A204.1 (cell line): ENCODE measurements at regions not wholly inside any gene's neighbourhood (a gene's known extent, or its start where the extent isn't known, plus 50 kb on each side); places are given as distances from the start of the nearest gene placed in this dataset.

Experiments used
- FAIRE-seq: peaks from 2 replicates; lab custom pipeline; 2012; peaks lifted over from hg19 to GRCh38; lab: Jason Lieb, UNC

DNA sequence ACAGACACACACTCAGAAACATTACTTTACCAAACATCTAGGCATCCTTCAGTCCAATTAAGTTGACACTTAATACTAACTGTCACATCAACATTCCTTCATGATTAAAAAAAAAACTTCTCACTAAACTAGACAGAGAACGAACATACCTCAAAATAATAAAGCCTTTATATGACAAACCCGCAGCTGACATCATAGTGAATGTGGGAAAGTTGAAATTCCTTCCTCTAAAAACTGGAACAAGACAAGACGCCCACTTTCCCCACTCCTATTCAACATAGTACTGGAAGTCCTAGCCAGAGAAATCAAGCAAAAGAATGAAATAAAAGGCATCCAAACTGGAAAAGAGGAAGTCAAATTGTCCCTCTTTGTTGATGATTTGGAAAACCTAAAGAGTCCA lies 96.9 kb upstream of the PPP1R9A start:
- no peak for FAIRE-seq

DNA sequence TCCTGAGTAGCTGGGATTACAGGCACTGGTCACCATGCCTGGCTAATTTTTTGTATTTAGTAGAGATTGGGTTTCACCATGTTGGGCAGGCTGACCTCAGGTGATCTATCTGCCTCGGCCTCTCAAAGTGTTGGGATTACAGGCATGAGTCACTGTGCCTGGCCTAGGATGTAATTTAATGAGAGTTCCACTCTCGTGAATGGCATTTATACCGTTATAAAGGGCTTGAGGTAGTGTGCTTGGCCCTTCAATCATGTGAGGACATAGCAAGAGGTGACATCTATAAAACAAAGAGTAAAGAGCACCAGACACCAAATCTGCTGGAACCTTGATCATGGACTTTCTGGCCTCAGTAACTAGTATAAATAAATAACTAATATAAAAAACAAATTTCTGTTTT lies 93.5 kb upstream of the PPP1R9A start:
- FAIRE-seq: no peak

DNA sequence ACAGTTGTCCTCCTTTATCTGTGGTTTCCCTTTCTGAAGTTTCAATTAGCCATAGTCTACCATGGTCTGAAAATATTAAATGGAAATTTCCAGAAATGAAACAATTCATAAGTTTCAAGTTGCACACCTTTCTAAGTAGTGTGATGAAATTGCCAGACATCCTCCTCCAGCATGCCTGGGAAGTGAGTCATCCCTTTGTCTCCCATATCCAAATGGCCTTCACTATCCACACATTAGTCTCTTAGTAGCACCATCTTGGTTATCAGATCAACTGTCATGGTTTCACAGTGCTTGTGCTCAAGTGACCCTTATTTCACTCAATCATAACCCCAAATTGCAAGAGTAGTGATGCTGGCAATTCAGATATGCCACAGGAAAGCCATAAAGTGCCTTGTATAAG lies 83.4 kb upstream of the PPP1R9A start:
- no peak for FAIRE-seq

DNA sequence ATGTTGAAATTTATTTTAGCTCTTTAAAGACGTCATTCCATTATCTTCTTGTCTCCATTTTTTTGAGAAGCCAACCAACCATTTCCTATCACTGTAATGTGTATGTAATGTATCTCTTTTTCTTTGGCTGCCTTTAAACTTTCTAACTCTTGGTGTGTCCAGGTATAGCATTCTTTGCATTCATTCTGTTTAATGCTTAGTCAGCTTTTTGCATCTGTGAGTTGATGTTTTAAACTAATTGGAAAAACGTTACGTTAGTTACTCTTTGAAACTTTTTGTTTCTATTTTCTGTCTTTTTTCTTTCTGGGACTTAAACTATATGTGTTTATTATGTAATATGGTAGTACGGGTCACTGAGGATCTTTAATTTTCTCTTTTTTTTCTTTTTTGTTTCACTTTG lies 77.4 kb upstream of the PPP1R9A start:
- peak; percentile 84 for FAIRE-seq

DNA sequence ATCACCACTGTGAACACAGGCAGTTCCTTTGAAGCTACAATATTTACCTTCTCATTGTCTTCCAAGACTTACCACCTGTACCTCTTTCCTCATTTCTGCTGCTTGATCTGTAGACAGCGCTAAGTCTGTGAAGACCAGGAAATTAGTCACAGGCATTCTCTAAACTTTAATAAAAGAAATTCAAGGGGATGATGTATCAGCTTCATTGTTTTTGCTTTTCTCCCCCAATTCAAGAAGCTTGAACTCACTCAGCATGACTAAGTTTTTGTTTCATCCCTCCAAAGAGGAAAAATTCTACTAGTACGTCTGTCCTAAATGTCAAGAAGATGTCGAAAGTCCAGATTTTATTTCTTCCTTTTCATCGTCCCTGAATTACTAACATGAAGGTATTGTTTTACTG lies 75.3 kb upstream of the PPP1R9A start:
- FAIRE-seq: no peak

DNA sequence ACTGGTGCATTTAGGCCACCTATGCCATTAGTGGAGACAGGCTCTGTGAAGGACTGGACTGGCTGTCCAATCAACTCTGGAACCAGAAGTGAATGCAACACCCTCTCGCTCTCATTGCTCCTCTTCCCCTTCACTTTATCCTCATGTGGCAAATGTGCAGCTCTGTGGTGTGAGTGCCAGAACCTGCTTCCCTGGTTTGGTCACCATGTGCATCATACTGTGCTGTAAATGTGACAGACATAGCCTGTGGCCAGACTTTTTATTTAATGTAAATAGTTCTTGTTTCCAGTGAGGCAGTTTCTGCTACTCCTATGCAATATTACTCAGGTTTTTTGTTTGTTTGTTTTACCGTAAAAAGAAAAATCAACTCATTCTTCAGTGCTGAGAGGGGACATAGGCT lies 73.0 kb upstream of the PPP1R9A start:
- no peak for FAIRE-seq

DNA sequence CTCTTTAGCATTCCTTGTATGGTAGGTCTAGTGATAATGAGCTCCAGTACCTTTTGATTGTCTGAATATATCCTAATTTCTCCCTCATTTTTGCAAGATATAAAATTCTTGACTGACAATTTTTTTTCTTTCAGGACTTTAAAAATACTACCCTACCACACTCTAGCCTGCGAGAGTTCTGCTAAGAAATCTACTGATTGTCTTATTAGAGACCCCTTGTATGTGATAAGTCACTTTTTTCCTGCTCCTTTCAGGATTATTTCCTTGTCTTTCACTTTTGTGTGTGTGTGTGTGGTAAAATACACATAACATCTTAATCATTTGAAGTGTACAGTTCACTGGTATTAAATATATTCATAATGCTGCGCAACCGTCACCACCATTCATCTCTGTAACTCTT lies 68.7 kb upstream of the PPP1R9A start:
- no peak for FAIRE-seq

DNA sequence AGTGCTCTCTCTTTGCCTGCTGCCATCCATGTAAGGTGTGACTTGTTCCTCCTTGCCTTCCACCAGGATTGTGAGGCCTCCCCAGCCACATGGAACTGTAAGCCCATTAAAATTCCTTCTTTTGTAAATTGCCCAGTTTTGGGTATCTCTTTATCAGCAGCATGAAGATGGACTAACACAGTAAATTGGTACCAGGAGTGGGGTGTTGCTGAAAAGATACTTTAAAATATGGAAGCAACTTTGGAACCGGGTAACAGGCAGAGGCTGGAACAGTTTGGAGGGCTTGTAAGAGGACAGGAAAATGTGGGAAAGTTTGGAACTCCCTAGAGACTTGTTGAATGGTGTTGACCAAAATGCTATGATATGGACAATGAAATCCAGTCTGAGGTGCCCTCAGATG lies 63.8 kb upstream of the PPP1R9A start:
- FAIRE-seq: no peak

DNA sequence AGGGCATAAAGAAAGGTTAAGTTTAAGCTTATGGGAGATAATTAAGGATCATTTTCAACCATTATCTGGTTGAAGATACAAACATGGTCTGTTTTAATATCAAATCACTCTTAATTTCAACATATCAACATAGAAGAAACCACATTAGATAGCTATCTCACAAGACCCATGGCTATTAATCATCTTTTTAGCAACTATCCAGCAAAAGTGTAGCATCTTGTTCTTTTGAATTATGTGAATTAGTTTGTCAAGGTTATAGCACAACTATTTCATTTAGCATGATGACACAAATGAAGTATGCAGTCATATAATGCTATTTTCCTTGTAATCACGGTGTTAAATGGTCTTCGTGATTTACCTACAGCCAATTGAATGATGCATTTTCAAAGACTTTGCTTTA lies 58.9 kb upstream of the PPP1R9A start:
- FAIRE-seq: no peak

DNA sequence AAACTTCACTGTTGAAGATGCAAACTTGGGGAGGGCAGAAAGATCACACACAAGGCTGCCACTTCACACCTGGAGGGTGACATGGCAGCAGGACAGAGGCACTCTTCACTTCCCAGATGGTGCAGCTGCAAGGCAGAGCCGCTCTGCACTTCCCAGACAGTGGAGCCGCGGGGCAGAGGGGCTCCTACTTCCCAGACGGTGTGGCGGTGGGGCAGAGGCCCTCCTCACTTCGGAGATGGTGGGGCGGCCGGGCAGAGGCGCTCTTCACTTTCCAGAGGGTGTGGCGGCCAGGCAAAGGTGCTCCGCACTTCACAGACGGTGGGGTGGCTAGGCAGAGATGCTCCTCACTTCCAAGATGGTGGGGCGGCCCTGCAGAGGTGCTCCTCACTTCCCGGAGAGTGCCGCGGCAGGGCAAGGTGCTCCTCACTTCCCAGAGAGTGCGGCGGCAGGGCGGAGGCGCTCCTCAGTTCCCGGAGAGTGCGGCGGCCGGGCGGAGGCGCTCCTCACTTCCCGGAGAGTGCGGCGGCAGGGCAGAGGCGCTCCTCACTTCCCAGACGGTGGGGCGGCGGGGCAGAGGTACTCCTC lies 58.3 kb upstream of the PPP1R9A start:
- FAIRE-seq: no peak

DNA sequence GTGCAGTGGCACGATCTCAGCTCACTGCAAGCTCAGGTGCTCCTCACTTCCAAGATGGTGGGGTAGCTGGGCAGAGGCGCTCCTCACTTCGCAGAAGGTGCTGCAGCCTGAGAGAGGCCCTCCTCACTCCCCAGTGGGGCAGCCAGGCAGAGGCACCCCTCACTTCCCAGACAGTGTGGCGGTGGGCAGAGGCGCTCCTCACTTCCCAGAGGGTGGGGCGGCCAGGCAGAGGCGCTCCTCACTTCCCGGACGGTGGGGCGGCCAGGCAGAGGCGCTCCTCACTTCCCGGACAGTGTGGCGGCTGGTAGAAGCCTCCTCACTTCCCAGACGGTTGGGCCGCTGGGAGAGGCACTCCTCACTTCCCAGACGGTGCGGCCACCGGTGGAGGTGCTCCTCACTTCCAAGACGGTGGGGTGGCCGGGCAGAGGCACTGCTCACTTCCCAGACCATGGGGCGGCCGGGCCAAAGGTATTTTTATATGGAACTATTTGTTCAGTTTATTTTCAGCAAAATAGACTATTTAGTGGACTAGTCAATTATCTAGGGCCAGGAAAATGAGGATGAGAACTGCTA lies 57.7 kb upstream of the PPP1R9A start:
- no peak for FAIRE-seq

DNA sequence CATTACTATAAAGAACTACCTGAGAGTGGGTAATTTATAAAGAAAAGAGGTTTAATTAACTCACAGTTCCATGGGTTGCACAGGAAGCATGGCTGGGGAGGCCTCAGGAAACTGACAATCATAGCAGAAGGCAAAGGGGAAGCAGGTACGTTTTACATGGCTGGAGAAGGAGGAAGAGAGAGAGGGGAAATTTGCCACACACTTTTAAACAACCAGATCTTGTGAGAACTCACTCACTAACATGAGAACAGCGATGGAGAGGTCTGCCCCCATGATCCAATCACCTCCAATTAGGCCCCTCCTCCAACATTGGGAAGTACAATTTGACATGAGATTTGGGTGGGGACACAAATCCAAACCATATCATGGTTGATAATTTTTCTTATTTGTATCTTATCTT lies 51.8 kb upstream of the PPP1R9A start:
- no peak for FAIRE-seq

DNA sequence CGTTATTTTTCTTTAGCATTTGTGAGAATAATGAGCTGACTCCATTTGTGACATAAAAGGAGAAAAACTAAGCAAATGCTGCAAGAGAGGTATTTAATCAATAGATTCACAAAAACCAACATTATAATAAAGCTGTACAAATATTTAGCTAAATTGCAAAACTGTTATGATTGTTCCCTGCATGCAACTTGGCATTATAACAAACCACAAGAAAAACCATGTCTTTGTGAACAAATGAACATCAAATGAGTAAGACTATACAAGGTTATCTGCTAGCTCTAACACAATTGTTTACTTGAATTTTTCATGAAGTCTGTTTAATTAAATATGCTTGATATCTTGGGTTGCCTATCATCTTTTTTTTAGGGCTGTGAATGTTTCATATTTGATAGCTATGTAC lies 50.8 kb upstream of the PPP1R9A start:
- FAIRE-seq: no peak
